Skin of body (tissue), 1 donor: ENCODE measurements at regions not wholly inside any gene's neighbourhood (a gene's known extent, or its start where the extent isn't known, plus 50 kb on each side); places are given as distances from the start of the nearest gene placed in this dataset.
A peak's percentile ranks its signal among the peaks of the same experiment; 100 is the strongest.
"Not testable (repeated sequence)": the region's sequence is repeated elsewhere in the genome, so short reads cannot be mapped to it uniquely, and the experiment has no call there.

Source experiments
- DNase-seq: peaks from one replicate; lab custom pipeline; 2025; lab: John Stamatoyannopoulos, UW

DNA sequence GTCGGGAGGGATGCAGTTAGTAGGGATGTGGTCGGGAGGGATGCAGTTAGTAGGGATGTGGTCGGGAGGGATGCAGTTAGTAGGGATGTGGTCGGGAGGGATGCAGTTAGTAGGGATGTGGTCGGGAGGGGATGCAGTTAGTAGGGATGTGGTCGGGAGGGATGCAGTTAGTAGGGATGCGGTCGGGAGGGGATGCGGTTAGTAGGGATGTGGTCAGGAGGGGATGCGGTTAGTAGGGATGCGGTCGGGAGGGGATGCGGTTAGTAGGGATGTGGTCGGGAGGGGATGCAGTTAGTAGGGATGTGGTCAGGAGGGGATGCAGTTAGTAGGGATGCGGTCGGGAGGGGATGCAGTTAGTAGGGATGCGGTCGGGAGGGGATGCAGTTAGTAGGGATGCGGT, 96.2 kb downstream of the BDH1 start:
- DNase-seq, result not testable (repeated sequence)

DNA sequence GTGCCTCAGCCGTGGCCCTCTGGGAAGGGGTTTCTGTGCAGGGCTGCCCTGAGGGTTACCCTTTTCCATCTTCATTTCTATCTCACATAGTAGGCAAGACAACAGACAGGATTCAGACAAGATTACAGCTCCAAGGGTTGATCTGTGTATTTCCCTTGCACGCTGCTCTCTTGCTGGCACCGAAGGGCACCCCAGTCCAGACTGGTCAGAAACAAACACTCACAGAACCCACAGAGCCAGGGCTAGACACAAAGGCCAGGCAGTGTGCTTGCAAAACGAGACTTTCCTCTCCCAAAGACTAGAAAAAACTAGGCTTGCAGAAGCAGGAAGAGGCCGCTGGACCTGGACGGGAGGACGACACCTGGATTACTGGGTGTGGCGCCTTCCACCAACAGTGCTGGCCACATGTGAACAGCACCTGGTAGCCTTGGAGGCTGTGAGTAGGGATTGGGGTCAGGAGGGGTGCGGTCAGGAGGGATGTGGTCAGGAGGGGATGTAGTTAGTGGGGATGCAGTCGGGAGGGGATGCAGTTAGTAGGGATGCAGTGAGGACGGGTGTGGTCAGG, 96.8 kb downstream of the BDH1 start:
- DNase-seq, result no peak

DNA sequence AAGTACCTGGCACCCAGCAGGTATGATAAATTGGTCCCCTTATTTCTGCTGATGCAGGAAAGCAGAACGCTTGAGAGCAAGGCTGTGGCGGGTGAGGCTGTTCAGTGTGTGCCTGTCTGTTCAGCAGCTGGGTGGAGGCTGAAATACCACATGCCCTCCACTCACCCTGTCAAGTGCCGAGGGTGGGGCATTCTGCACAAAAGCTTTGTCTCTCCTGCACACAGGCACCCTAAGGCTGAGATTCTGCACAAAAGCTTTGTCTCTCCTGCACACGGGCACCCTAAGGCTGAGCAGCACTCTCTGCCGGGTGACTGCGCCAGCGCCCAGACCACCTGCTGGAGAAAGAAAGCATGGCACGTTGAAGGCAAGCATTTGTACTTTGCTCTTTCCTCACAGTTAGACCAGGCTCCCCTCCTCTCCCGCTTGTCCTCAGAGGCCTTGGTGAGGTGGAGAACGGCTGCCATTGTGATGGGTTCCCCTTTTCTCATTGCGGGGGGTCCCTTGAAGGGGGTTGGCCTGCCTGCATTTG, 97.5 kb downstream of the BDH1 start:
- DNase-seq, result no peak

GRCh38 chr3:197456261-197457091, 99.3 kb downstream of the BDH1 start:
- no peak for DNase-seq

DNA sequence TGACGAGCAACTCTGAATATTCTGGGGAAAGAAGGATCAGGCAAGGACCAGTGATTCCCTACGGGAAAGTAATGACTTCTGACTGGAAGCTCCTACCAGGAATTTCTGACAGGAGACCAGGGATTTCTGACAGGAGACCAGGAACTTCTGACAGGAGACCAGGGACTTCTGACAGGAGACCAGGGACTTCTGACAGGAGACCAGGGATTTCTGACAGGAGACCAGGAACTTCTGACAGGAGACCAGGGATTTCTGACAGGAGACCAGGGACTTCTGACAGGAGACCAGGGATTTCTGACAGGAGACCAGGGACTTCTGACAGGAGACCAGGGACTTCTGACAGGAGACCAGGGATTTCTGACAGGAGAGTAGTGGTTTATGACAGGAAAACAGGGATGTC, 100.9 kb downstream of the BDH1 start:
- not testable (repeated sequence) for DNase-seq

GRCh38 chr3:197454014-197454413, 101.8 kb downstream of the BDH1 start:
- DNase-seq, result no peak

DNA sequence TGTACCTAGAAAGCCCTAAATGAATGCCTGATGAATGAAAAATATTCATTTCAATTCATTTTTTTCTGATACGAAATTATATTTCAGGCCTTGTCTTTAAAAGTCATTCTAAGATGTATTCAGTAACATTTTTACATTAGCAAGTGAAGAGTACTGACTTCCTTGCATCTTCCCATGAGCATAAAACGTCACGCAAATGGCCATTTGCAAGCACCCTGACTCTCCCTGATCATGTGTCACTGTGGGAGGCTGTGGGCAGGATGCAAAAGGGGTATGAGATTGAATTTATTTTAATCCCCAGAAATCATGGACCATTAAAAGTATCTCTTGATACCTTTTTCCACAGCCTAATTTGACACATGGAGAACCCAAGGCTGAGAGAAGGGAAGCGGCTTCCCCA, 105.0 kb downstream of the BDH1 start:
- no peak for DNase-seq

- DNase-seq, result no peak
Observed at GRCh38 chr3:197450308-197450707, 105.5 kb downstream of the BDH1 start.

GRCh38 chr3:197449181-197449580, 106.6 kb downstream of the BDH1 start:
- peak; percentile 27 for DNase-seq

DNA sequence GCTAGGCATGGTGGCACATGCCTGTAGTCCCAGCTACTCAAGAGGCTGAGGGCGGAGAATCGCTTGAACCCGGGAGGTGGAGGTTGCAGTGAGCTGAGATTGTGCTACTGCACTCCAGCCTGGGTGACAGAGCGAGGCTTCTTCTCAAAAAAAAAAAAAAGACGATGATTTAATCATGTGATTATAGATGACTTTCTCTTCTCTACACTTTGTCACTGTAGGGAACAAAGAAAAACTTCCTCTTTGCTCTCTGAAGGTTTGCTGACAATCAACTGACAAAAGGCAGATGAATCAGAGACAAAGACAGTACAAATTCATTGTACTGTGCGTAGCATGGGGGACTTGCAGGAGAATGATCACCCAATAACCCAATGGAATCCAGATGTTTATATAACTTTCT, 108.0 kb downstream of the BDH1 start:
- not testable (repeated sequence) for DNase-seq

DNA sequence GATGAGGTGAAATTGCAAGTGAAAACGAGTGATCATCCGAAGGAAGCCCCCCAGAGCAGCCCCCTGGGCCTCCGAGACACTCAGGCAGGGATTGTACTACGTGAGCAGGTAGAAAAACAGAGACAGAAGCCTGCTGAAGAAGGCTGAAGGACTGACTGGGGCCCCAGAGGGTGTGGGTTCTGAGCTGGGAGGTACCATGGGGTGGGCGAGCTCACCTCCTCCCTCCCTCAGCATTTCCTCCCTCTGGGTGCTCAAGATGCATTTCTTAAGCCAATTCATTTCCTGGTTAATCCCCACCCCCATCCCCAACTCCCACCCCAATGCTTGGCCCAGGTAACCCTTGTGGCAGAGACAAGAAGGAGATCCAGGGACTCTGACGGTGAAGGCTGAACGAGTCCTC, 108.7 kb downstream of the BDH1 start:
- DNase-seq, result no peak

- no peak for DNase-seq
Observed at GRCh38 chr3:197446700-197447056, 109.1 kb downstream of the BDH1 start.

DNA sequence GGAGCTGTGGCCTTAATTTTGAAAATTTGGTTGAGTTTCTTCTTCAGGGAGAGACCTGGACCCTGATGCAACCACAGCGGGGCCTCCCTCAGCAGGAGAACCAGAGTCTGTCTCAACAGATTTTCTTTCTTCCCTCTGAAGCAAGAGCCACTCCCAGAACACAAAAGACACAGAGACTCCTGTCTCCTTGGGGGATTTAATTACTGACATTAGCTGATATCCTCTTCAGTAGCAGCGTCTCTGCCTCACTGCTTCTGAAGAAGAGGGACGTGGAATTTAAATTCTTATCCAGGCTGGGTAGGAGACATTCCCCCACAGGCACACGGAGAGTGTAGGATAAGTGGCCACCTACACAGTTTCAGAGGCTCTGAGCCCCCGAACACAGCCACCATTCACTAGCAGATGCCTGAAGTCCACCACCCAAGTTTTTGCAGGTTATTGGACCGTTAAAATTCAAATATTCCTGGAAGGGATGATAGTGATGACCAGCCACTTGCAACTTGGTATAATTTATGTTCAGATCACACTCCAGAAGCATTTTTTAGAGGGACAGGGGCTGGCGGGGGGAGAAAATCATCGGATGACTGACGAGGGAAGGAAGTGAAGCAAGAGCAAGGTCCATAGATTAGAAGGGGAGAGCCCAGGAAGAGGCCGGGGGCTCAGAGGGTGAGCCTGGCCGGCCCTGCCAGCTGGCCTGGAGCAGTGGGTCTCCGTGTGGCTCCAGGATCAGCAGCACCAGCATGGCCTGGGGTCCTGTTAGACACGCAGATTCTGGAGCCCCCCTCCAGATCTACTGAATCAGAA, 109.7 kb downstream of the BDH1 start:
- DNase-seq, result no peak

DNA sequence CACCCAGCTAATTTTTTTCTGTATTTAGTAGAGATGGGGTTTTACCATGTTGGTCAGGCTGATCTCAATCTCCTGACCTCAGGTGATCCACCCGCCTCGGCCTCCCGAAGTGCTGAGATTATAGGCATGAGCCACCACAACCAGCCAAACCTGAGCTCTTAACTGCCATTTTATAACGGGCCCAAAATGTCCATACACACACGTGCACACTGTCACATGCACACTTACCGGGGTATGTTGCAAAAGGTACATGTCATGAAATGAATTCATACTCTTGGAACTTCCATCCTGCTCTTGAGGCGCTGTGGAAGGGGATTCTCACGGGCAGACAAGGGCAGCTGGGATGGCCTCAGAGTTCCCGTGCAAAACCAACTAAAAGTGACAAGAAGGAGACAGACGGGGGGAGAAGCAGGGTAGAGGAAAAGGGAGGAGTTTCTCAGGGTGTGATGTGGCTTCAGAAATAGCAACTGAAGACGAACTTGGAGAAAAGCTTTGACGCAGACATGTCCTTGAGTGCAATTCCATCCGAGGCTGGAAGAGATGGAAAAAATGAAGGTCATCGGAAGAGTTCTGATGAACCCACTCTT, 110.9 kb downstream of the BDH1 start:
- no peak for DNase-seq

- DNase-seq, result no peak
Observed at GRCh38 chr3:197443506-197443905, 112.3 kb downstream of the BDH1 start.

- DNase-seq, result no peak
Observed at GRCh38 chr3:197440717-197441303, 115.0 kb downstream of the BDH1 start.

- no peak for DNase-seq
Observed at GRCh38 chr3:197438906-197439305, 116.9 kb downstream of the BDH1 start.

GRCh38 chr3:197435426-197435825, 120.3 kb downstream of the BDH1 start:
- DNase-seq, result no peak

GRCh38 chr3:197434830-197435229, 120.9 kb downstream of the BDH1 start:
- no peak for DNase-seq

DNA sequence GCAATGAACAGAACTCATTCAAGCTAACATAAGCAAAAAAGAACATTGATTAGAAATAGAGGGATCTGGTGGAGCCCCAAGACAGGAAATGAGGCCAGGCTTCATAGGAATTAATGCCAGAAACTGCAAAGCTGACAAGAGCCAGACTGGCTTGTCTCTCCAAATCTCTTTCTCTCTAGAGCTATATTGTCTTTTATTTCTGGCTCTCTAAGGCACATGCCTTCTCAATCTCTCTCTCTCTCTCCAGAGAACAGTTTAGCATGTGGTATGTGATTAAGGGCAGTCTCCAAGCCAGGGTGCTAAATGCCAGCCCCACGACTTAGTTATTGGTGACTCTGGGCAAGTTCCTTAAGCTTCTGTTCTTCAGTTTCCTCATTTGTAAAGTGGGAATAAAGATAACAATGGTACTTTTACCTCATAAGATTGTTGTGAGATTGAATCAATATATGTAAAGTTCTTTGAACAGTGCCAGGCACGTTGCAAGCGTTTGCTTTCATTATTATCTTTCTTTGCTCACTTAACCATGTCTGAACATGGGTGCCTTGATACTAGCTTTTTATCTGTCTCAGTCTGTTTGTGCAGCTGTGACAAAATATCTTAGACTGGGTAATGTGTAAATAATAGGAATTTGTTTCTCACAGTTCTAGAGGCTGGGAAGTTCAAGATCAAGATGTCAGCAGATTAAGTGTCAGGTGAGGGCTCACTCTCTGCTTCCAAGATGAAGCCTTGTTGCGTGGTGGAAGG, 123.2 kb downstream of the BDH1 start:
- peak; percentile 58 for DNase-seq
